Nephron (organoid): ENCODE measurements at regions not wholly inside any gene's neighbourhood (a gene's known extent, or its start where the extent isn't known, plus 50 kb on each side); places are given as distances from the start of the nearest gene placed in this dataset.
A peak's percentile ranks its signal among the peaks of the same experiment; 100 is the strongest.
"Not testable (repeated sequence)": the region's sequence is repeated elsewhere in the genome, so short reads cannot be mapped to it uniquely, and the experiment has no call there.

ENCODE experiments used
- H3K27ac Mint-ChIP-seq, 3 experiments: 2 replicates each; pipeline ENCODE4 v1.8.0; 2020; ENCODE audit warnings: mixed read lengths in 3 of 3, mild to moderate bottlenecking in 2 of 3, moderate library complexity in 1 of 3
- H3K27me3 Mint-ChIP-seq: 2 replicates; pipeline ENCODE4 v1.8.0; 2021; ENCODE audit warnings: low read depth, mild to moderate bottlenecking, moderate library complexity, mixed read lengths
- H3K36me3 Mint-ChIP-seq: 2 replicates; pipeline ENCODE4 v1.8.0; 2020; ENCODE audit warnings: low read depth, mixed read lengths
- H3K4me1 Mint-ChIP-seq: 2 replicates; pipeline ENCODE4 v1.8.0; 2020; ENCODE audit warnings: mixed read lengths
- H3K4me3 Mint-ChIP-seq, 3 experiments: 2 replicates each; pipeline ENCODE4 v1.8.0; 2020; ENCODE audit warnings: mild to moderate bottlenecking in 3 of 3, mixed read lengths in 3 of 3, moderate library complexity in 2 of 3
- H3K9me3 Mint-ChIP-seq: 2 replicates; pipeline ENCODE4 v1.8.0; 2020; ENCODE audit warnings: mixed read lengths
- CTCF ChIP-seq, 3 experiments: fragments of 200-600 bp; sonication (generic); IDR thresholded peaks; one replicate each; pipeline ENCODE4 v1.5.0; 2021; ENCODE audit warnings: antibody characterized with exemption in 3 of 3; ENCODE audit not compliant: unreplicated experiment in 3 of 3

GRCh38 chr4:42309361-42310260 is 87.7 kb upstream of the SHISA3 start:
- no peak for TF ChIP-seq CTCF (IDR thresholded peaks at IDR 0.05; ENCODE audit: unreplicated experiment in 3 of 3)
- H3K9me3 Mint-ChIP-seq, result no peaks in the 10 kb centered on the region

GRCh38 chr4:42310358-42310757 is 86.9 kb upstream of the SHISA3 start:
- Mint-ChIP-seq H3K36me3 (no peaks in the 10 kb centered on the region), H3K27me3 (peaks cover 5% of the 10 kb centered on the region), H3K4me1 (no peaks in the 10 kb centered on the region), H3K9me3 (no peaks in the 10 kb centered on the region), H3K27ac (peak overlapping the region in 1 of 3 experiments; percentile 9), H3K4me3 (no peak overlapping the region)
- TF ChIP-seq CTCF (IDR thresholded peaks at IDR 0.05; ENCODE audit: unreplicated experiment in 3 of 3), result no peak

More at GRCh38 chr4:42309361-42310260, 87.7 kb upstream of the SHISA3 start:
- H3K4me1 Mint-ChIP-seq, result no peaks in the 10 kb centered on the region
- H3K36me3 Mint-ChIP-seq, result no peaks in the 10 kb centered on the region
- peaks cover 5% of the 10 kb centered on the region for H3K27me3 Mint-ChIP-seq
- H3K27ac Mint-ChIP-seq, result peak overlapping the region in 2 of 3 experiments; percentile 9 to 22
- H3K4me3 Mint-ChIP-seq, result no peak overlapping the region

- H3K4me3 Mint-ChIP-seq, result no peak overlapping the region
- TF ChIP-seq CTCF (IDR thresholded peaks at IDR 0.05; ENCODE audit: unreplicated experiment in 3 of 3), result no peak
- no peaks in the 10 kb centered on the region for H3K36me3 Mint-ChIP-seq
- H3K4me1 Mint-ChIP-seq, result no peaks in the 10 kb centered on the region
- no peaks in the 10 kb centered on the region for H3K9me3 Mint-ChIP-seq
- no peak overlapping the region for H3K27ac Mint-ChIP-seq
- peaks cover 9% of the 10 kb centered on the region for H3K27me3 Mint-ChIP-seq
These were observed 86.5 kb upstream of the SHISA3 start for GRCh38 chr4:42310806-42311205.

- H3K4me1 Mint-ChIP-seq, result no peaks in the 10 kb centered on the region
- no peak overlapping the region for H3K4me3 Mint-ChIP-seq
- H3K27me3 Mint-ChIP-seq, result peaks cover 9% of the 10 kb centered on the region
- no peak for TF ChIP-seq CTCF (IDR thresholded peaks at IDR 0.05; ENCODE audit: unreplicated experiment in 3 of 3)
- no peak overlapping the region for H3K27ac Mint-ChIP-seq
- H3K36me3 Mint-ChIP-seq, result no peaks in the 10 kb centered on the region
- H3K9me3 Mint-ChIP-seq, result no peaks in the 10 kb centered on the region
These were observed 85.7 kb upstream of the SHISA3 start for GRCh38 chr4:42311591-42311990.

GRCh38 chr4:42313420-42313819 is 83.9 kb upstream of the SHISA3 start:
- H3K9me3 Mint-ChIP-seq, H3K27ac Mint-ChIP-seq, H3K36me3 Mint-ChIP-seq, H3K27me3 Mint-ChIP-seq, H3K4me1 Mint-ChIP-seq, H3K4me3 Mint-ChIP-seq: not testable (repeated sequence)

- H3K9me3 Mint-ChIP-seq, result no peaks in the 10 kb centered on the region
- no peaks in the 10 kb centered on the region for H3K4me1 Mint-ChIP-seq
- H3K4me3 Mint-ChIP-seq, result peak overlapping the region in 2 of 3 experiments; percentile 13 to 29
- peaks cover 4% of the 10 kb centered on the region for H3K27me3 Mint-ChIP-seq
- no peaks in the 10 kb centered on the region for H3K36me3 Mint-ChIP-seq
- TF ChIP-seq CTCF (IDR thresholded peaks at IDR 0.05; ENCODE audit: unreplicated experiment in 3 of 3), result no peak
- H3K27ac Mint-ChIP-seq, result no peak overlapping the region
These were observed 83.4 kb upstream of the SHISA3 start for GRCh38 chr4:42313872-42314271.
